H1 (cell line): ENCODE measurements at regions not wholly inside any gene's neighbourhood (a gene's known extent, or its start where the extent isn't known, plus 50 kb on each side); places are given as distances from the start of the nearest gene placed in this dataset.

Experiments used
- CTCF ChIA-PET: fragments of 300-600 bp; sonication (Branson Sonifier 250); formaldehyde crosslinking; loops from one replicate; lab custom pipeline; 2021; ENCODE audit not compliant: partially characterized antibody; lab: Charles Lee
- POLR2A ChIA-PET: fragments of 300-600 bp; sonication (Branson Sonifier 250); formaldehyde crosslinking; loops from one replicate; lab custom pipeline; 2021; ENCODE audit warnings: inconsistent platforms; ENCODE audit not compliant: partially characterized antibody; lab: Charles Lee
- DNase-seq, 2 experiments: peaks; one replicate each; pipeline versions ENCODE4 v3.0.0 to v3.0.0-alpha.2; 2010 to 2022; ENCODE audit warnings: low spot score in 2 of 2, low read depth in 1 of 2, mixed read lengths in 1 of 2
- FAIRE-seq: peaks from 2 replicates; lab custom pipeline; 2011; peaks lifted over from hg19 to GRCh38; lab: Jason Lieb, UNC
- H2AFZ ChIP-seq: 2 replicates; pipeline ENCODE4 v1.8.1; 2012; ENCODE audit warnings: low read length, inconsistent platforms
- H2AK5ac ChIP-seq: 2 replicates; pipeline ENCODE4 v1.6.1; 2013; ENCODE audit warnings: low read depth, low read length
- H2BK120ac ChIP-seq: replicated peaks from 2 replicates; pipeline ENCODE3; 2013; ENCODE audit warnings: low read depth, low read length, inconsistent platforms
- H2BK12ac ChIP-seq: 2 replicates; pipeline ENCODE4 v1.6.1; 2013; ENCODE audit warnings: low read depth, low read length
- H2BK15ac ChIP-seq: 2 replicates; pipeline ENCODE4 v1.6.1; 2013; ENCODE audit warnings: low read length
- H2BK20ac ChIP-seq: 2 replicates; pipeline ENCODE4 v1.6.1; 2013; ENCODE audit warnings: low read length
- H2BK5ac ChIP-seq: 2 replicates; pipeline ENCODE4 v1.6.1; 2013; ENCODE audit warnings: low read depth, low read length
- H3K14ac ChIP-seq: 2 replicates; pipeline ENCODE4 v1.6.1; 2013; ENCODE audit warnings: inconsistent platforms; ENCODE audit not compliant: insufficient read length
- H3K18ac ChIP-seq: 2 replicates; pipeline ENCODE4 v1.6.1; 2013; ENCODE audit warnings: low read length; ENCODE audit errors: extremely low read depth
- H3K23ac ChIP-seq: 2 replicates; pipeline ENCODE4 v1.6.1; 2013; ENCODE audit warnings: inconsistent platforms; ENCODE audit not compliant: insufficient read length
- H3K23me2 ChIP-seq: 2 replicates; pipeline ENCODE4 v1.6.1; 2013; ENCODE audit warnings: low read depth, low read length
- H3K27ac ChIP-seq: 2 replicates; pipeline ENCODE4 v1.6.1; 2011; ENCODE audit warnings: low read depth, low read length, inconsistent platforms
- H3K27me3 ChIP-seq, 4 experiments: replicated peaks in 1 of 4; 1 replicate in 1 of 4; 2 replicates in 3 of 4; pipeline versions ENCODE4 v1.6.1 to v1.8.1; 2011 to 2013; ENCODE audit warnings: low read length in 3 of 4, mild to moderate bottlenecking in 3 of 4, inconsistent platforms in 2 of 4, mixed read lengths in 2 of 4, moderate library complexity in 1 of 4; ENCODE audit not compliant: control insufficient read depth in 3 of 4, insufficient read depth in 3 of 4; ENCODE audit errors: extremely low read depth in 1 of 4
- H3K36me3 ChIP-seq, 4 experiments: 2 replicates each; pipeline versions ENCODE4 v1.6.1 to v1.8.1; 2011 to 2013; ENCODE audit warnings: mild to moderate bottlenecking in 4 of 4, low read length in 3 of 4, moderate library complexity in 2 of 4, control low read depth in 1 of 4, inconsistent platforms in 1 of 4; ENCODE audit not compliant: insufficient read depth in 4 of 4, control insufficient read depth in 2 of 4
- H3K4ac ChIP-seq: replicated peaks from 2 replicates; pipeline ENCODE3; 2013; ENCODE audit warnings: low read length, low read depth, mixed read lengths, inconsistent platforms; ENCODE audit not compliant: insufficient read length
- H3K4me1 ChIP-seq, 4 experiments: replicated peaks in 1 of 4; 1 replicate in 1 of 4; 2 replicates in 3 of 4; pipeline versions ENCODE4 v1.6.1 to v1.8.1; 2011 to 2013; ENCODE audit warnings: low read length in 3 of 4, inconsistent platforms in 2 of 4, mixed read lengths in 1 of 4; ENCODE audit not compliant: insufficient read depth in 4 of 4, control insufficient read depth in 3 of 4
- H3K4me2 ChIP-seq, 2 experiments: 2 replicates each; pipeline versions ENCODE4 v1.6.1 to v1.8.1; 2011 to 2013; ENCODE audit warnings: low read depth in 2 of 2, low read length in 2 of 2, control low read depth in 1 of 2, inconsistent platforms in 1 of 2, mild to moderate bottlenecking in 1 of 2; ENCODE audit not compliant: insufficient read depth in 1 of 2
- H3K4me3 ChIP-seq, 4 experiments: fragments of 200-600, 300-600 bp in 1 of 4; sonication (generic), shearing (Covaris generic), sonication (Bioruptor Twin) in 1 of 4; 2 replicates each; pipeline versions ENCODE4 v1.5.1 to v1.8.1; 2011 to 2016; ENCODE audit warnings: low read length in 4 of 4, low read depth in 3 of 4, control low read depth in 2 of 4, inconsistent platforms in 2 of 4, mild to moderate bottlenecking in 2 of 4, mixed read lengths in 1 of 4, moderate library complexity in 1 of 4; ENCODE audit not compliant: insufficient read depth in 2 of 4; ENCODE audit errors: extremely low read depth in 1 of 4
- H3K56ac ChIP-seq: replicated peaks from 2 replicates; pipeline ENCODE3; 2013; ENCODE audit warnings: low read depth, mild to moderate bottlenecking, mixed read lengths, low read length, inconsistent platforms; ENCODE audit not compliant: insufficient read length
- H3K79me1 ChIP-seq: 2 replicates; pipeline ENCODE4 v1.6.1; 2013; ENCODE audit warnings: low read depth, low read length, control low read depth
- H3K79me2 ChIP-seq, 2 experiments: 2 replicates each; pipeline versions ENCODE4 v1.6.1 to v1.8.1; 2012 to 2013; ENCODE audit warnings: low read length in 2 of 2, mild to moderate bottlenecking in 2 of 2, inconsistent platforms in 1 of 2; ENCODE audit not compliant: insufficient read depth in 2 of 2, control insufficient read depth in 1 of 2
- H3K9ac ChIP-seq, 4 experiments: replicated peaks in 1 of 4; 1 replicate in 1 of 4; 2 replicates in 3 of 4; pipeline versions ENCODE4 v1.6.1 to v1.8.1; 2011 to 2013; ENCODE audit warnings: low read depth in 3 of 4, low read length in 3 of 4, control low read depth in 2 of 4, mild to moderate bottlenecking in 2 of 4, moderate library complexity in 2 of 4, inconsistent platforms in 1 of 4; ENCODE audit errors: extremely low read depth in 1 of 4
- H3K9me3 ChIP-seq, 2 experiments: 2 replicates each; pipeline versions ENCODE4 v1.6.1 to v1.8.1; 2012 to 2013; ENCODE audit warnings: mild to moderate bottlenecking in 2 of 2, moderate library complexity in 2 of 2, control low read depth in 1 of 2, inconsistent platforms in 1 of 2, low read depth in 1 of 2, low read length in 1 of 2, mixed read lengths in 1 of 2; ENCODE audit not compliant: insufficient read depth in 2 of 2
- H4K20me1 ChIP-seq, 2 experiments: replicated peaks in 1 of 2; 2 replicates each; pipeline versions ENCODE3 to v1.8.1; 2011 to 2013; ENCODE audit warnings: inconsistent platforms in 2 of 2, low read length in 2 of 2, mild to moderate bottlenecking in 1 of 2; ENCODE audit not compliant: insufficient read depth in 2 of 2, control insufficient read depth in 1 of 2
- H4K5ac ChIP-seq: 2 replicates; pipeline ENCODE4 v1.6.1; 2013; ENCODE audit warnings: low read length, low read depth, mixed read lengths, inconsistent platforms; ENCODE audit not compliant: insufficient read length
- H4K8ac ChIP-seq: 2 replicates; pipeline ENCODE4 v1.8.0; 2013; ENCODE audit warnings: mild to moderate bottlenecking, moderate library complexity, low read length, inconsistent platforms; ENCODE audit not compliant: insufficient read depth; ENCODE audit errors: extremely low read depth
- H4K91ac ChIP-seq: replicated peaks from 2 replicates; pipeline ENCODE3; 2013; ENCODE audit warnings: low read length, mixed read lengths, inconsistent platforms; ENCODE audit not compliant: insufficient read length
- BCL11A ChIP-seq, 2 experiments: IDR thresholded peaks; one replicate each; pipeline ENCODE4 v1.6.1; 2011; ENCODE audit warnings: low read depth in 2 of 2, low read length in 2 of 2, mild to moderate bottlenecking in 2 of 2
- CBX8 ChIP-seq: fragments of 300-800, 300-1000 bp; sonication (generic); IDR thresholded peaks from 2 replicates; pipeline ENCODE4 v1.7.1; 2016; ENCODE audit warnings: low read depth, low read length, borderline replicate concordance
- CEBPB ChIP-seq: IDR thresholded peaks from 2 replicates; pipeline ENCODE4 v1.6.1; 2012; ENCODE audit warnings: low read depth, low read length
- EP300 ChIP-seq, 2 experiments: IDR thresholded peaks; 1 replicate in 1 of 2; 2 replicates in 1 of 2; pipeline ENCODE4 v1.6.1; 2011 to 2012; ENCODE audit warnings: low read depth in 2 of 2, low read length in 2 of 2, mild to moderate bottlenecking in 2 of 2, borderline replicate concordance in 1 of 2, inconsistent platforms in 1 of 2, moderate library complexity in 1 of 2
- EZH2 ChIP-seq: fragments of 200-600 bp; sonication (generic); IDR thresholded peaks from 2 replicates; pipeline ENCODE4 v1.7.1; 2012; ENCODE audit warnings: low read depth, mild to moderate bottlenecking, moderate library complexity, low read length, inconsistent platforms; ENCODE audit not compliant: severe bottlenecking
- FOSL1 ChIP-seq: IDR thresholded peaks from 2 replicates; pipeline ENCODE4 v1.6.1; 2011; ENCODE audit warnings: mild to moderate bottlenecking, low read depth, low read length, moderate library complexity; ENCODE audit not compliant: insufficient read depth
- JUN ChIP-seq: IDR thresholded peaks from 2 replicates; pipeline ENCODE4 v1.6.1; 2011; ENCODE audit warnings: low read depth, mild to moderate bottlenecking, improper control_type of control experiment, low read length
- MAFK ChIP-seq: IDR thresholded peaks from 2 replicates; pipeline ENCODE4 v1.6.1; 2012; ENCODE audit warnings: low read depth, mild to moderate bottlenecking, improper control_type of control experiment, low read length
- NRF1 ChIP-seq: IDR thresholded peaks from 2 replicates; pipeline ENCODE4 v1.6.1; 2011; ENCODE audit warnings: mild to moderate bottlenecking, low read depth, low read length, improper control_type of control experiment
- TBP ChIP-seq: IDR thresholded peaks from 2 replicates; pipeline ENCODE4 v1.6.1; 2011; ENCODE audit warnings: low read depth, low read length, improper control_type of control experiment
- TEAD4 ChIP-seq: IDR thresholded peaks from 2 replicates; pipeline ENCODE4 v1.6.1; 2012; ENCODE audit warnings: low read depth, low read length, inconsistent platforms, mixed read lengths
- WGBS, 2 experiments: shearing (Covaris generic) in 1 of 2; methylation state at CpG; one replicate each; pipeline versions ENCODE4 v1.1.6 to v1.1.7; 2013 to 2015; ENCODE audit warnings: low lambda C conversion rate in 2 of 2, mixed read lengths in 2 of 2, inconsistent platforms in 1 of 2, low coverage in 1 of 2, missing lambda C conversion rate in 1 of 2; ENCODE audit not compliant: insufficient replicate concordance in 2 of 2, insufficient coverage in 1 of 2, insufficient read length in 1 of 2; ENCODE audit errors: extremely low coverage in 1 of 2, missing lambda C conversion rate in 1 of 2; 5-methylcytosine and 5-hydroxymethylcytosine counted together

DNA sequence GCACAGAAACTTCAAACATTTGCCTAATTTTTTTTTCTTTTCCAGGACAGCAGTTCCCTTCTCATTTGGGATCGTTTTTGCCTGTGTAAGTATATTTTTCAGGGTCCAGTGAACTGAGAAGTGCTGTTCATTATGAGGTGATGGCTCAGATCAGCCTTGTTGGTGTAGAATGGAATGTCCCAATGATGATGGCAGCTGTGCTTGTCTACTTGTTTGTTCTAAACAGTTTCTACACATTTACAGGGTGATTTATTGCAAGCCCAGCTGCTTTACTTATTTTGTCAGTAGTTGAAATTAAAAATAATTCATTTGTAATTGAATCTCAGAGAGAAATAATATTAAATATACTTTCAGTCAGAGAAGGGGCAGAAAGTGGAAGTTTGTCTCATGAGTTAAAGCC, 337.6 kb upstream of the SEMA6A start:
- Histone ChIP-seq H3K9me3 (no peaks in the 10 kb centered on the region), H2BK15ac (no peak overlapping the region), H3K4ac (no peak overlapping the region), H2AFZ (no peak overlapping the region), H2BK20ac (no peak overlapping the region), H3K27ac (no peak overlapping the region), H4K20me1 (no peaks in the 10 kb centered on the region), H3K4me2 (no peak overlapping the region), H3K79me1 (no peaks in the 10 kb centered on the region), H2BK12ac (no peak overlapping the region), H3K27me3 (peaks cover 0 to 1% (median 0%) of the 10 kb centered on the region in 4 experiments; a peak in 1 of 7 replicates), H4K8ac (no peak overlapping the region), H3K14ac (no peak overlapping the region), H2BK5ac (no peak overlapping the region), H2BK120ac (no peak overlapping the region), H3K79me2 (no peaks in the 10 kb centered on the region), H3K36me3 (no peaks in the 10 kb centered on the region), H4K5ac (no peak overlapping the region), H2AK5ac (no peak overlapping the region), H3K18ac (no peak overlapping the region), H3K4me3 (no peak overlapping the region), H3K56ac (no peak overlapping the region), H3K23me2 (no peaks in the 10 kb centered on the region), H3K4me1 (no peaks in the 10 kb centered on the region), H3K9ac (no peak overlapping the region), H3K23ac (no peak overlapping the region), H4K91ac (no peak overlapping the region)
- ChIA-PET POLR2A (no interaction called here), CTCF (no interaction called here)
- TF ChIP-seq NRF1: no peak
- TF ChIP-seq CBX8: no peak
- TF ChIP-seq TEAD4: no peak
- no peak for TF ChIP-seq EP300 (IDR thresholded peaks at IDR 0.05; ENCODE audit: borderline replicate concordance in 1 of 2, low read depth in 2 of 2, low read length in 2 of 2)
- no peak for TF ChIP-seq BCL11A (IDR thresholded peaks at IDR 0.05; ENCODE audit: low read depth in 2 of 2, low read length in 2 of 2)
- TF ChIP-seq JUN: no peak
- TF ChIP-seq FOSL1: no peak
- no peak for TF ChIP-seq CEBPB
- no peak for TF ChIP-seq TBP
- no peak for TF ChIP-seq EZH2
- TF ChIP-seq MAFK: no peak
- DNase-seq (no peak), FAIRE-seq (no peak)
- WGBS, 2 experiments: 90% methylated on average over 1 of the region's 1 CpG; no CpG with 5 or more reads in 1 of the 2 experiments
